H1 (cell line): ENCODE measurements at regions not wholly inside any gene's neighbourhood (a gene's known extent, or its start where the extent isn't known, plus 50 kb on each side); places are given as distances from the start of the nearest gene placed in this dataset.

Source experiments
- BRCA1 ChIP-seq: IDR thresholded peaks from 2 replicates; pipeline ENCODE4 v1.6.1; 2012; ENCODE audit warnings: low read depth, low read length, improper control_type of control experiment
- EP300 ChIP-seq, 2 experiments: IDR thresholded peaks; 1 replicate in 1 of 2; 2 replicates in 1 of 2; pipeline ENCODE4 v1.6.1; 2011 to 2012; ENCODE audit warnings: low read depth in 2 of 2, low read length in 2 of 2, mild to moderate bottlenecking in 2 of 2, borderline replicate concordance in 1 of 2, inconsistent platforms in 1 of 2, moderate library complexity in 1 of 2
- EZH2 ChIP-seq: fragments of 200-600 bp; sonication (generic); IDR thresholded peaks from 2 replicates; pipeline ENCODE4 v1.7.1; 2012; ENCODE audit warnings: low read depth, mild to moderate bottlenecking, moderate library complexity, low read length, inconsistent platforms; ENCODE audit not compliant: severe bottlenecking
- GTF2F1 ChIP-seq: IDR thresholded peaks from 2 replicates; pipeline ENCODE4 v1.6.1; 2012; ENCODE audit warnings: low read depth, low read length, improper control_type of control experiment, borderline replicate concordance
- POLR2A ChIP-seq, 2 experiments: IDR thresholded peaks; 1 replicate in 1 of 2; 2 replicates in 1 of 2; pipeline ENCODE4 v1.6.1; 2011; ENCODE audit warnings: low read depth in 2 of 2, low read length in 2 of 2, mild to moderate bottlenecking in 2 of 2; ENCODE audit errors: control extremely low read depth in 1 of 2
- POLR2AphosphoS5 ChIP-seq: IDR thresholded peaks from 2 replicates; pipeline ENCODE4 v1.6.1; 2011; ENCODE audit warnings: low read depth, low read length

- TF ChIP-seq GTF2F1, result no peak
- no peak for TF ChIP-seq POLR2AphosphoS5
- no peak for TF ChIP-seq POLR2A (IDR thresholded peaks at IDR 0.05; ENCODE audit: control extremely low read depth in 1 of 2, low read depth in 2 of 2, low read length in 2 of 2)
- TF ChIP-seq EZH2, result no peak
- TF ChIP-seq BRCA1, result no peak
- TF ChIP-seq EP300 (IDR thresholded peaks at IDR 0.05; ENCODE audit: borderline replicate concordance in 1 of 2, low read depth in 2 of 2, low read length in 2 of 2), result no peak
Observed at GRCh38 chr21:34022627-34023335, 50.6 kb upstream of the MRPS6 start.
